HUDEP-2 (cell line): ENCODE measurements at regions not wholly inside any gene's neighbourhood (a gene's known extent, or its start where the extent isn't known, plus 50 kb on each side); places are given as distances from the start of the nearest gene placed in this dataset.

Experiments used
- DNase-seq, 76 experiments: peaks; one replicate each; lab custom pipeline; 2025; ENCODE audit not compliant: unreplicated experiment in 76 of 76; lab: John Stamatoyannopoulos, UW

DNA sequence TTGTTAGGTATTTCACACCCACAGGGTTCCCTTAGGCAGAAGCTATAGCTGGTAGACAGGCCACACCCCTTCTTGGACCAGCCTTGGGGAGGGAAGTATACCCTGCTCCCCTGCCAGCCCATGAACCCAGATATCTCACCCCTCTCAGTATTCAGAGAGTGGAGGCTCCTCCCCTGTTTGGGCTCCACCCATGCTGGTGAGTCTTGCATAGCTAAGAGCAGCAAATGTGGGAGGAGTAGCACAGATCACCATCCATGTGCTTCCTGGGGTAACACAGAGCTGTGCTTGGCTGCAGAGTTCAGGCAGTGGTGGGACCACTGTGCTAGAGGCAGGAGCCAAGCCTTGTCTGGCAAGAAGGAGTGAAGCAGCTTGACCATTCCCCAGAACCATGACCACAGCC lies 427.2 kb downstream of the ZIC1 start:
- DNase-seq = peak in 1 of 76 experiments; percentile 2

GRCh38 chr3:147838652-147839051 lies 429.5 kb downstream of the ZIC1 start:
- DNase-seq = peak in 3 of 76 experiments; percentile 3 to 15 (median 5)

- DNase-seq = no peak
Measured at GRCh38 chr3:147843331-147843730, 434.2 kb downstream of the ZIC1 start.

DNA sequence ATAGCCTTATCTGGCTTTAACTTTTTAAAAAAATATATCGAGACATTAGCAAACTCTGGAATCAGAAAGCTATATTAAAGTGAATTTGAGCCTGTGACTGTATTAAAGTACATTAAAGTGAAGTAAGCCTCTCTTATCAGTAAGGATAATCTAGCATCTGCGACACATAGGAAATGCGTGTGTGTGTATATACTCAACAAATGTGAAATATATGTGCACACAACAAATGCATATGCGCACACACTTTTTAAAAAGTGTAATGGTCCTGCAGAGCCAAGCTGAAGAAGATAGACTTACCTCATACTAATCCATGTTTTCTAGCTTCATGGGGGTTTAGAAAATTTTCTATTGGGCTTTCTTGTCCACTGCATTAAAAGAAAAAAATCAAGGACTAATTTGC lies 437.1 kb downstream of the ZIC1 start:
- no peak for DNase-seq

DNA sequence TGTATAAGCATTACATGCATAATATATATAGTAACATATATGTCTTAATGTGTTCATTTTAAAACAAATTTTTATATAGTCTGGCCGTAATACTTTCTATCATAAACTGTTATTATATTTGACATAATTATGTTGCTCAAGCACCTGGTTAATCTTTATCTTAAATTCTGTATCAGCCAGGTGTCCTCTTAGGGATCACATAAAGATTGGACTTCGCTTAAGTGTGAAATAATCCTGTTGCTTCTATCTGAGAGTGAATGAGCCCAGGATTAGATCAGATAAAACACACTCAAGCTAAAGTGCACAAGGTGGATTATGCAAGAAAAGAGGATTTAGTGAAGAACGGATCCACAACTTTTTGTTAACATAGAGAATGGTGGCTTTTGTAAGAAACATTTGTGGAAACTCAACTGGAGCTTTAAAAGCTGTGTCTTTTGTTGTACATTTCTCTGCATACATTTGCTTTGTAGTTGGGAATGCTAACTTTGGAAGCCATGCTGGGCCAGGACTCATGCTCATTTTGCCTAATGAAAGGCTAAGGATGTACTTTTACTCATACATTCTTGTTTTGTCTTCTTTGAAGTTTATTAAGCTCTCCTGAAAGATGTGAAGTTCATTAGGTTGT lies 437.8 kb downstream of the ZIC1 start:
- no peak for DNase-seq

DNA sequence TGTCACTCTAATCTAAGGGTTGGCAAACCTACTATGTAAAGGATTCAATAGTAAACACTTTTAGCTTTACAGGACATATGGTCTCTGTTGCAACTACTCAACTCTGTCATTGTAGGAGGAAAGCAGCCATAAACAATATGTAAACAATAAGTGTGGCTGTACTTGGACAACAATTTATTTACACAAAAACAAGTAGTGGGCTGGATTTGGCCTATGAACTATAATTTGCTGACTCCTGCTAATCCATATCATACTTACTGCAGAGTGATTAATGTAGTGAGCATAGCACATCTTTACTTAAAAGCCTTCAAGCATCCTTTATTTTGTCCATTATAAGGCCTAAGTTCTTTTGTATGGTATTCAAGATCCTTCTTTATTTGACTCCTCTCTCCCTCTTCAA lies 441.9 kb downstream of the ZIC1 start:
- no peak for DNase-seq

DNA sequence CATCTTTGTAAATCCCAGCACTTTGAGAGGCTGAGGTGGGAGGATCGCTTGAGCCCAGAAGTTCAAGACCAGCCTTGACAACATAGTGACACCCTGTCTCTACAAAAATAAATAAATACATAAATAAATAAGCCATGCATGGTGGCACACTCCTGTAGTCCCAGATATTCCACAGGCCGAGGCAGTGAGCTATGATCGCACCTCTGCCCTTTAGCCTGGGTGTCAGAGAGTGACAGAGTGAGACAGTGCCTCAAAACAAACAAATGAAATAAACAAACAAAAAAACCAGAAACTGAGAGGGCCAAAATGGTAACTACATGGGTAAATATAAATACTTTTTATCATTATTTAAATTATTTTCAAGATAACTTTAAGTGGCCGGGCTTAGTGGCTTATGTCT lies 445.4 kb downstream of the ZIC1 start:
- DNase-seq = no peak

DNA sequence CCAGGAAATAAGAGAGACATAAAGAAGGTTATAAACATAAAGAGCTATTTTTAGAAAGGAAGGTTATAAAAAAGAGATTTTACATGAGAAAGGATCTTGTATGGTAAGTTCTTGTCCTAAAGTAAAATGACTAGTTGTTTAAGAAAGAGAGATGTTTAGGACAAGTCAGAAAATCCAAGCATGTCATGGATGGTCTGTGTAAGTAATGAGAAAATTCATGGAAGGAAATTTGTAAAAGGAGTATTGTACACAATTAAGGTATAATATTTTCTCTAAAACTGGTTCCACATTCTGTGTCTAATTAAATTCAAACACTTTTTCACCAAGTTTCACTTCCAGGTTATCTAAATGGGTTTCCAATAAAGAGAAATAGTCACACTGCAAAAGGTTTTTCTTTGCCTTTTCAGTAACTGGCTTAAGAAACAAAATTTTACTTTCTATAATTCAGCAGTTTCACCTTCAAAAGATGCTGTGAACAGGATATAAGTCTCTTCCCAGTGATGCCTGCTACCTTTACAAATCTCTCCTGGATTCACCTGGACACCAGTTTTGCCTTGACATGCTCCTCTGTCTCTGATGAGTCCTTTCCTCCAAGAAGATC lies 455.7 kb downstream of the ZIC1 start:
- no peak for DNase-seq

DNA sequence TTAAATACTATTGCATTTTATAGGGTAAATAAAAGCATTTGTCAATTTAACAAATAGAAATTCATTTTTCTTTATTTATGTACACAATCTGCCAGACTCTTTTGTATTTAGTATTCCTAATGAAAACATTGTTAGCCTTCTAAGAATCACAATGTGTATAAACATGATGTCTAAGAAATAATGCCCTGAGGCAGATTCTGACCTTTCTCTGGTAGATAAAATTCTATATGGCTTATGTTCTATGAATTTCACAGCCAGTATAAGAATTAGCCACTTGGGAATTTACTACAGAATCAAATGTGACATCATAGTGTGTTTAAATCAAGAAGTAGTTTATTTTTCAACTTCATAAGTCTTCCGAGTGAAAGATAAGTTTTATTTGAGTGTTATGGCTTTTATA lies 457.4 kb downstream of the ZIC1 start:
- DNase-seq = no peak

DNA sequence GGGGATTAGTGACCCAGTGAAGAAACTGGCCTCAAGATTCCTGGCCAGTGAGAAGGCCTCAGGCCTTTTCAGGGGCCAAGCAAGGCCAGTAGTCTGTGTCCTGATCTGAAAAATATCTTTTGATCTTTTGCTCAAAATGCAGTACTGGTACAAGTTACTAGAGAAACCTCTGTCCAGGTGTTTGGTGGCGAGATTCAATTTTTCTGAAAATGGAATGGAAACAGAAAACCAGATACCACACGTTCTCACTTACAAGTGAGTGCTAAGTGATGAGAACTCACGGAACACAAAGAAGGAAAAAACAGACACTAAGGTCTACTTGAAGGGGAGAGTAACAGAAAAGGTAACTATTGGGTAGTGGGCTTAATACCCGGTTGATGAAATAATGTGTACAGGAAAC lies 463.4 kb downstream of the ZIC1 start:
- no peak for DNase-seq

- DNase-seq = no peak
Measured at GRCh38 chr3:147875498-147875897, 466.3 kb downstream of the ZIC1 start.

- no peak for DNase-seq
Measured at GRCh38 chr3:147881933-147882332, 472.8 kb downstream of the ZIC1 start.

DNA sequence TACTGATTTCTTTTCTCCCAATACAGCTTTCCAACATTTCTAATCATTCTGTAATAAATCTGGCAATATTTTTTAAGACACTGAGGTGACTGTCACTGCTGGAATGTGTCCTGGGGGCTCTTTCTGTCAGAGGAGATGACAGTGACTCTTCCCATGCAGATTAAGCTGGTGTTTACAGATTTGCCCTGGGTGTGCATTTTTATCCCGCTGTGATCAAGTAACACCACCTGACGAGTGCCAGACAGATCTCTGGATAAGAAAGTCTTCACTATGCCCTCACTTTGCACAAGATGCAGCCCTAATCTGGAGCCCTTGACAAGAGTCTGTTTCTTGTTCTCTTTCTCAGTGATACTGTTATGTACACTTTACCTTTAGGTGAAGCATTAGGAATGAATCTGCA lies 477.7 kb downstream of the ZIC1 start:
- no peak for DNase-seq

GRCh38 chr3:147887797-147888196 lies 478.6 kb downstream of the ZIC1 start:
- no peak for DNase-seq

GRCh38 chr3:147890114-147890513 lies 480.9 kb downstream of the ZIC1 start:
- DNase-seq = no peak

DNA sequence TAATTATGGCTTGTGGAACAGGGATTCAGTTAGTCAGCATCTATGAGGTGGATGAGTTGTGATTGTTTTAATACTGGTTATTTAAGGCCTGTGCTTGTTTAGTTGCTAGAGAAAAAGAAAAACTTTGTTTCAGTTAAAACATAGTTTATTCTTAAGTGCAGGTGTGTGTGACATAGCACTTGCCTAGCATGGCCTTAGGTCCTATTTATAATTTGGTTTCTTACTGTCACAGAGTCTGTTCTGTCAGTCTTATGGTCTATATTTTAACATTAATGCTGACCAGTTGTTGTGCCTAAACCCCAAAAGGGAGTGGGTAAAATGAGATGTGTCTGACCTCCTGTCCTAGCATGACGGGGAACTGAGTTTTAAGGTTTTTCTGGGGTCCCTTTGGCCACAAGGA lies 486.3 kb downstream of the ZIC1 start:
- no peak for DNase-seq

GRCh38 chr3:147900851-147901250 lies 491.7 kb downstream of the ZIC1 start:
- no peak for DNase-seq

GRCh38 chr3:147903026-147903425 lies 493.9 kb downstream of the ZIC1 start:
- DNase-seq = no peak

- DNase-seq = no peak
Measured at GRCh38 chr3:147904421-147904820, 495.3 kb downstream of the ZIC1 start.

DNA sequence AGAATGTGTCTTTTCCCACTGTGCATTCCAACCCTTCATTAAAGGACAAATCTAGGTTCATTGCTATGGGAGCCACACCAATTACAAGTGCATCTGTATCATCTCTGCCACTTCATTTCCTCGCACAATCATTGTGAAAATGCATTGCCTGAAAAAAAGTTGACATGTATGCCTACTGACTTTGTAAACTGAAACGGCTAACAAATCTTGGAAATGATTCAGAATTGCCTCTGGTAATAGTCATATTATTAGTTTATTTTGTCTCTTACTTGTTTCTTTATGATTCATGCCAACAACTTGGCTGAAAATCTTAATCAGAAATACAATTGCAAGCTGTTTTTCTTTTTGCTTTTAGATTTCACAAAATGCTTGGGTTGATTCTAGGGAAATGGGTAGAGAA lies 497.1 kb downstream of the ZIC1 start:
- no peak for DNase-seq

GRCh38 chr3:147914532-147914931 lies 505.4 kb downstream of the ZIC1 start:
- DNase-seq = no peak

- no peak for DNase-seq
Measured at GRCh38 chr3:147915057-147915456, 505.9 kb downstream of the ZIC1 start.

DNA sequence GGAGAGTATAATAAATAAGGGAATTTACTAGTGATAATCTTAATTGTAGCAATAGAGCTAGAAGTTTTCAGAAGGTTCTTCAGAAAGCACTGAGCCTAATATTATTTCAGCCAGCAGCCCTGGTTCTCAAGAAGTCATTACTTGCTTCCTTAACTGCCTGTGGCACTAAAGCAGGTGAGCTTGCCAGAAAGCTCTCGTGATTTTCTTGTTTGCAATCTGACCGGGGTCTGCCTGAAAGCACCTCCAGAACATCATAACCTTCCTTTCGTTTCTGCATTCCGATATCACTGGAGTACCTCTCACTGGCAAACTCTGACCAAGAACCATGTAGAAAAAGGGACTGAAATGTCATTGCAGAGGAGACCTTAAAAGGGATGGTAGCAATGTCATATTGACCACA lies 510.3 kb downstream of the ZIC1 start:
- no peak for DNase-seq
